WERI-Rb-1 (cell line): ENCODE measurements at regions not wholly inside any gene's neighbourhood (a gene's known extent, or its start where the extent isn't known, plus 50 kb on each side); places are given as distances from the start of the nearest gene placed in this dataset.

ENCODE experiments used
- DNase-seq: peaks from one replicate; pipeline ENCODE4 v3.0.0-alpha.2; 2020
- H3K27ac ChIP-seq: fragments of 250-450 bp; sonication (Bioruptor Pico); 2 replicates; pipeline ENCODE4 v1.5.1; 2020; ENCODE audit warnings: mild to moderate bottlenecking, moderate library complexity
- H3K27me3 ChIP-seq: fragments of 250-450 bp; sonication (Bioruptor Pico); 2 replicates; pipeline ENCODE4 v1.5.1; 2021; ENCODE audit warnings: mild to moderate bottlenecking, low read depth, moderate library complexity; ENCODE audit not compliant: insufficient read depth, severe bottlenecking
- H3K36me3 ChIP-seq: fragments of 250-450 bp; sonication (Bioruptor Pico); 2 replicates; pipeline ENCODE4 v1.5.1; 2020; ENCODE audit warnings: mild to moderate bottlenecking, moderate library complexity
- H3K4me3 ChIP-seq: 2 replicates; pipeline ENCODE4 v1.5.1; 2011; ENCODE audit warnings: low read depth, mild to moderate bottlenecking, control low read depth, low read length
- H3K9me3 ChIP-seq: fragments of 250-450 bp; sonication (Bioruptor Pico); 2 replicates; pipeline ENCODE4 v1.5.1; 2021; ENCODE audit warnings: mild to moderate bottlenecking, moderate library complexity; ENCODE audit not compliant: severe bottlenecking
- CTCF ChIP-seq: IDR thresholded peaks from 2 replicates; pipeline ENCODE4 v1.5.1; 2011; ENCODE audit warnings: low read depth, mild to moderate bottlenecking, control low read depth, inconsistent platforms, low read length

- TF ChIP-seq CTCF = 0 out of 2 replicates have a peak, but pooled peaks have one; percentile 14
- Histone ChIP-seq H3K36me3 (no peaks in the 10 kb centered on the region), H3K9me3 (no peaks in the 10 kb centered on the region), H3K27ac (no peak overlapping the region), H3K27me3 (no peaks in the 10 kb centered on the region), H3K4me3 (no peak overlapping the region)
- DNase-seq = no peak
Observed at GRCh38 chr10:130560116-130560515, 423.9 kb downstream of the GLRX3 start.

GRCh38 chr10:130560573-130560972 lies 424.4 kb downstream of the GLRX3 start:
- no peaks in the 10 kb centered on the region for H3K36me3 ChIP-seq
- no peaks in the 10 kb centered on the region for H3K27me3 ChIP-seq
- no peak overlapping the region for H3K4me3 ChIP-seq
- no peak overlapping the region for H3K27ac ChIP-seq
- no peak for DNase-seq
- TF ChIP-seq CTCF = no peak
- H3K9me3 ChIP-seq = no peaks in the 10 kb centered on the region

- TF ChIP-seq CTCF = no peak
- Histone ChIP-seq H3K27me3 (no peaks in the 10 kb centered on the region), H3K36me3 (no peaks in the 10 kb centered on the region), H3K27ac (no peak overlapping the region), H3K9me3 (no peaks in the 10 kb centered on the region), H3K4me3 (no peak overlapping the region)
- no peak for DNase-seq
Observed at GRCh38 chr10:130561681-130562080, 425.5 kb downstream of the GLRX3 start.

GRCh38 chr10:130567011-130567410 lies 430.8 kb downstream of the GLRX3 start:
- Histone ChIP-seq H3K27me3 (no peaks in the 10 kb centered on the region), H3K4me3 (no peak overlapping the region), H3K36me3 (no peaks in the 10 kb centered on the region), H3K9me3 (no peaks in the 10 kb centered on the region), H3K27ac (no peak overlapping the region)
- no peak for TF ChIP-seq CTCF
- no peak for DNase-seq

- no peak overlapping the region for H3K27ac ChIP-seq
- DNase-seq = no peak
- TF ChIP-seq CTCF = no peak
- H3K27me3 ChIP-seq = no peaks in the 10 kb centered on the region
- no peak overlapping the region for H3K4me3 ChIP-seq
- H3K36me3 ChIP-seq = no peaks in the 10 kb centered on the region
- H3K9me3 ChIP-seq = no peaks in the 10 kb centered on the region
Observed at GRCh38 chr10:130567436-130567835, 431.2 kb downstream of the GLRX3 start.

GRCh38 chr10:130568246-130568645 lies 432.1 kb downstream of the GLRX3 start:
- no peak for DNase-seq
- H3K36me3 ChIP-seq = no peaks in the 10 kb centered on the region
- H3K27ac ChIP-seq = no peak overlapping the region
- H3K9me3 ChIP-seq = no peaks in the 10 kb centered on the region
- TF ChIP-seq CTCF = no peak
- H3K27me3 ChIP-seq = no peaks in the 10 kb centered on the region
- H3K4me3 ChIP-seq = no peak overlapping the region
